NCI-H2107 (cell line): ENCODE measurements at regions not wholly inside any gene's neighbourhood (a gene's known extent, or its start where the extent isn't known, plus 50 kb on each side); places are given as distances from the start of the nearest gene placed in this dataset.
"Not testable (repeated sequence)": the region's sequence is repeated elsewhere in the genome, so short reads cannot be mapped to it uniquely, and the experiment has no call there.

Source experiments
- DNase-seq: peaks from one replicate; lab custom pipeline; 2025; lab: John Stamatoyannopoulos, UW

- DNase-seq: no peak
Measured at GRCh38 chr5:96203761-96204160, 229.3 kb downstream of the PCSK1 start.

GRCh38 chr5:96201503-96201902, 231.5 kb downstream of the PCSK1 start:
- no peak for DNase-seq

- no peak for DNase-seq
Measured at GRCh38 chr5:96200641-96201040, 232.4 kb downstream of the PCSK1 start.

- DNase-seq: no peak
Measured at GRCh38 chr5:96199713-96200183, 233.3 kb downstream of the PCSK1 start.

GRCh38 chr5:96198356-96199058, 234.5 kb downstream of the PCSK1 start:
- no peak for DNase-seq

GRCh38 chr5:96197767-96198166, 235.3 kb downstream of the PCSK1 start:
- not testable (repeated sequence) for DNase-seq

- no peak for DNase-seq
Measured at GRCh38 chr5:96197347-96197746, 235.7 kb upstream of the ELL2 start.

GRCh38 chr5:96196890-96197289, 235.2 kb upstream of the ELL2 start:
- DNase-seq: no peak

- no peak for DNase-seq
Measured at GRCh38 chr5:96196407-96196806, 234.8 kb upstream of the ELL2 start.

- DNase-seq: no peak
Measured at GRCh38 chr5:96195123-96195522, 233.5 kb upstream of the ELL2 start.

GRCh38 chr5:96194593-96194992, 232.9 kb upstream of the ELL2 start:
- DNase-seq: no peak

GRCh38 chr5:96193946-96194345, 232.3 kb upstream of the ELL2 start:
- no peak for DNase-seq

- DNase-seq: no peak
Measured at GRCh38 chr5:96189987-96190386, 228.3 kb upstream of the ELL2 start.

- DNase-seq: no peak
Measured at GRCh38 chr5:96189028-96189826, 227.6 kb upstream of the ELL2 start.

GRCh38 chr5:96187309-96188027, 225.8 kb upstream of the ELL2 start:
- no peak for DNase-seq

- not testable (repeated sequence) for DNase-seq
Measured at GRCh38 chr5:96184510-96184909, 222.9 kb upstream of the ELL2 start.

GRCh38 chr5:96180684-96181435, 219.2 kb upstream of the ELL2 start:
- DNase-seq: no peak

- no peak for DNase-seq
Measured at GRCh38 chr5:96177303-96177869, 215.7 kb upstream of the ELL2 start.

GRCh38 chr5:96176022-96176421, 214.4 kb upstream of the ELL2 start:
- DNase-seq: no peak

GRCh38 chr5:96175090-96175489, 213.4 kb upstream of the ELL2 start:
- DNase-seq: no peak

- DNase-seq: no peak
Measured at GRCh38 chr5:96173366-96173765, 211.7 kb upstream of the ELL2 start.

- DNase-seq: no peak
Measured at GRCh38 chr5:96172436-96172835, 210.8 kb upstream of the ELL2 start.
